Psoas muscle (tissue), 7 donors: ENCODE measurements at regions not wholly inside any gene's neighbourhood (a gene's known extent, or its start where the extent isn't known, plus 50 kb on each side); places are given as distances from the start of the nearest gene placed in this dataset.

Experiments used
- ATAC-seq, 4 donors: fragments of 200-7000 bp; cut with Tn5 transposase; one replicate each; pipeline ENCODE4 v1.9.1; 2020; ENCODE audit warnings: moderate library complexity in 3 of 4, mild to moderate bottlenecking in 2 of 4
- DNase-seq, 2 donors: peaks; one replicate each; pipeline ENCODE4 v3.0.0-alpha.2; 2020
- H3K27ac ChIP-seq: fragments of 200-600 bp; one replicate; pipeline ENCODE4 v1.8.0; 2022
- H3K27me3 ChIP-seq, 3 donors: fragments of 200-600 bp in 1 of 3; one replicate each; pipeline versions ENCODE4 v1.6.1 to v1.8.0; 2013 to 2022; ENCODE audit warnings: low read length in 2 of 3, mild to moderate bottlenecking in 2 of 3, moderate library complexity in 1 of 3; ENCODE audit not compliant: insufficient read depth in 3 of 3
- H3K36me3 ChIP-seq, 2 donors: fragments of 200-600 bp in 1 of 2; one replicate each; pipeline versions ENCODE4 v1.6.1 to v1.8.0; 2013 to 2022; ENCODE audit warnings: low read depth in 1 of 2, mild to moderate bottlenecking in 1 of 2, moderate library complexity in 1 of 2; ENCODE audit not compliant: insufficient read depth in 1 of 2
- H3K4me1 ChIP-seq: fragments of 200-600 bp; one replicate; pipeline ENCODE4 v1.8.0; 2022
- H3K4me3 ChIP-seq: fragments of 200-600 bp; one replicate; pipeline ENCODE4 v1.8.0; 2022; ENCODE audit warnings: mild to moderate bottlenecking
- H3K9me3 ChIP-seq: fragments of 200-600 bp; one replicate; pipeline ENCODE4 v1.8.0; 2022
- CTCF ChIP-seq: fragments of 200-600 bp; IDR thresholded peaks from one replicate; pipeline ENCODE4 v1.8.0; 2022; ENCODE audit warnings: antibody characterized with exemption
- WGBS, 3 donors: extraction: QIAGEN DNeasy Blood & Tissue Kit; methylation state at CpG; one replicate each; pipeline versions ENCODE4 v1.1.6 to v1.1.7; 2013; 5-methylcytosine and 5-hydroxymethylcytosine counted together
- intact Hi-C, 2 donors: fragments of 100-400 bp; cut with DNase I; formaldehyde crosslinking; loops; one replicate each; pipeline versions ENCODE4 v1.11.0 to v1.14.2; 2022
- donor health status: healthy with polysubstance abuse.
- donor health status: DM: no; HTN: no; CAD: no; lungs with moderate emphysema.
- donor health status: Bipolar disorder and iron deficiency.
- donor health status: healthy.
- donor health status: DM: yes; HTN: yes; CAD: no.
- donor health status: DM: no; HTN: no; CAD: no.
- donor health status: DM: yes; HTN: yes; CAD: no.

GRCh38 chr7:118006979-118007378, 133.7 kb upstream of the CTTNBP2 start:
- H3K27me3 ChIP-seq: no peaks in the 10 kb centered on the region
- ATAC-seq: no peak
- no peaks in the 10 kb centered on the region for H3K36me3 ChIP-seq
- intact Hi-C loops: no loop called here
- TF ChIP-seq CTCF: no peak
- no peaks in the 10 kb centered on the region for H3K9me3 ChIP-seq
- H3K27ac ChIP-seq: no peak overlapping the region
- WGBS, 3 donors: 36 to 45% (median 43%) methylated on average over 5 of the region's 5 CpGs
- no peaks in the 10 kb centered on the region for H3K4me1 ChIP-seq
- no peak overlapping the region for H3K4me3 ChIP-seq
- no peak for DNase-seq

GRCh38 chr7:118009419-118009818, 136.2 kb upstream of the CTTNBP2 start:
- ATAC-seq: no peak
- no peak overlapping the region for H3K4me3 ChIP-seq
- no peaks in the 10 kb centered on the region for H3K9me3 ChIP-seq
- DNase-seq: no peak
- no peak for TF ChIP-seq CTCF
- no peak overlapping the region for H3K27ac ChIP-seq
- no peaks in the 10 kb centered on the region for H3K36me3 ChIP-seq
- intact Hi-C loops: no loop called here
- no peaks in the 10 kb centered on the region for H3K27me3 ChIP-seq
- 69 to 85% (median 71%) methylated on average over 2 of the region's 2 CpGs for WGBS, 3 donors
- H3K4me1 ChIP-seq: no peaks in the 10 kb centered on the region

- Histone ChIP-seq H3K27me3 (no peaks in the 10 kb centered on the region), H3K9me3 (no peaks in the 10 kb centered on the region), H3K27ac (no peak overlapping the region), H3K4me1 (no peaks in the 10 kb centered on the region), H3K36me3 (no peaks in the 10 kb centered on the region), H3K4me3 (no peak overlapping the region)
- no peak for DNase-seq
- 93 to 97% (median 94%) methylated on average over 3 of the region's 3 CpGs for WGBS, 3 donors
- intact Hi-C loops: no loop called here
- ATAC-seq: no peak
- no peak for TF ChIP-seq CTCF
Measured at GRCh38 chr7:118011652-118012051, 138.4 kb upstream of the CTTNBP2 start.

DNA sequence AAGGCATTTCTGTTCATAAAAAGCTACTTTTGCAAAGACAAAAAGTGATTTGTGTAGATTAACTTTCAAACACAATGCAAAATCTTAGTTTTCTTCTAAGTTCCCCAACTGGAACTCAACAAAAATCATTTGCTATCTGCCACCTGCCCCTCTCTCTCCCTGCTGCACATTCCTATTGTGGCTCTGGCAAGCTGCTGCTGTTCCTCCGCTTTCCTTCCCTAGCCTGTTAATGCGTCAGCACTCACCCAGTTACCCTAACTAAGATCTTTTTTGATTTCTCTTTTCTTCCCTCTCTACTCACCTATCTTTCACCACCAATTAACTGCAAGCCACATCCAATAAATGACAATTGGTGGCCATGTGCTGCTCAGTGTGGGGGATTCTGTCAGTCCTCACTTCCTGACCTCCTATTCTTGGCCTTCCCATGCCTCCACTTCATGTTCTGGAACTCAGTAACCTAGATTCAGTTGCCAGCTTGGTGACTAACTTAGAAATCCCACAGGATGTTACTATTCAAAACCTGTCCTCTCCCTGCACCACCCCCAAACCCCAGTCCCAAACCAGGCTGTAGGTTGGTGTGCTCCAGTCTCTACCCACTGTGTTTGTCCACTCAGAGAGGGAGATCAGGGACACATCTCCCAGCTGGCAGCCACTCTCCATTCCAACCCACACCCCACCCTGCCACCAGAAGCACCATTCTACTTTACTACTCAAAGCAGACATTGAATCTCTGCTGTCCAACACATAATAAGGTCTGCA, 140.2 kb upstream of the CTTNBP2 start:
- TF ChIP-seq CTCF: no peak
- Histone ChIP-seq H3K27me3 (no peaks in the 10 kb centered on the region), H3K4me1 (no peaks in the 10 kb centered on the region), H3K27ac (no peak overlapping the region), H3K9me3 (peaks cover 5% of the 10 kb centered on the region), H3K4me3 (no peak overlapping the region), H3K36me3 (no peaks in the 10 kb centered on the region)
- intact Hi-C loops: no loop called here
- 79 to 88% (median 81%) methylated on average over 2 of the region's 2 CpGs for WGBS, 3 donors
- ATAC-seq (no peak), DNase-seq (no peak)

DNA sequence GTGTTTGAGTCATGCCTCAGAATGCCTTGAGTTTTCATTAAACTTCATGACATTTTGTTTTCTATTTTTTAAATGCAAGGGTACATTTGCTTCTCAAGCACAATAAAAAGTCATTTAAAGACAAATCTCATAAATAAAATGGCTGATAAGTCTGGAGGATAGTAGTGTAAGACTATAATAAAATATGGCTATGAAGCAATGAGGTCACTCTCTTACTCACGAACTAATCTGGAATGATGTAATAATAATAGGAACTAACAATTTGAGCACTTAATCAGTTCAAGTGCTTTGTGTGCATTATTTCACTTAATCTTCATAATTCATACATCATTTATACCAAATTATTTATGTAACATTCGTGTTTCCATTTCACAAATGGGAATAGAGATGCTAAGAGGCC, 149.3 kb upstream of the CTTNBP2 start:
- intact Hi-C loops: no loop called here

More for the DNA sequence above, 149.3 kb upstream of the CTTNBP2 start:
- Histone ChIP-seq H3K27ac (no peak overlapping the region), H3K4me1 (no peaks in the 10 kb centered on the region), H3K9me3 (peaks cover 2% of the 10 kb centered on the region), H3K27me3 (no peaks in the 10 kb centered on the region), H3K4me3 (no peak overlapping the region), H3K36me3 (no peaks in the 10 kb centered on the region)
- DNase-seq: no peak
- TF ChIP-seq CTCF: no peak
- no peak for ATAC-seq
- 51 to 70% (median 62%) methylated on average over 2 of the region's 2 CpGs for WGBS, 3 donors
